ENCODE measurements at regions not wholly inside any gene's neighbourhood (a gene's known extent, or its start where the extent isn't known, plus 50 kb on each side); places are given as distances from the start of the nearest gene placed in this dataset.

GRCh38 chr5:117095346-117096332 is 521.0 kb upstream of the SEMA6A start:
- TF ChIP-seq, protein P1, sequence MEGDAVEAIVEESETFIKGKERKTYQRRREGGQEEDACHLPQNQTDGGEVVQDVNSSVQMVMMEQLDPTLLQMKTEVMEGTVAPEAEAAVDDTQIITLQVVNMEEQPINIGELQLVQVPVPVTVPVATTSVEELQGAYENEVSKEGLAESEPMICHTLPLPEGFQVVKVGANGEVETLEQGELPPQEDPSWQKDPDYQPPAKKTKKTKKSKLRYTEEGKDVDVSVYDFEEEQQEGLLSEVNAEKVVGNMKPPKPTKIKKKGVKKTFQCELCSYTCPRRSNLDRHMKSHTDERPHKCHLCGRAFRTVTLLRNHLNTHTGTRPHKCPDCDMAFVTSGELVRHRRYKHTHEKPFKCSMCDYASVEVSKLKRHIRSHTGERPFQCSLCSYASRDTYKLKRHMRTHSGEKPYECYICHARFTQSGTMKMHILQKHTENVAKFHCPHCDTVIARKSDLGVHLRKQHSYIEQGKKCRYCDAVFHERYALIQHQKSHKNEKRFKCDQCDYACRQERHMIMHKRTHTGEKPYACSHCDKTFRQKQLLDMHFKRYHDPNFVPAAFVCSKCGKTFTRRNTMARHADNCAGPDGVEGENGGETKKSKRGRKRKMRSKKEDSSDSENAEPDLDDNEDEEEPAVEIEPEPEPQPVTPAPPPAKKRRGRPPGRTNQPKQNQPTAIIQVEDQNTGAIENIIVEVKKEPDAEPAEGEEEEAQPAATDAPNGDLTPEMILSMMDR (IDR thresholded peaks at IDR 0.05), result no peak
- no peak for TF ChIP-seq POLR2AphosphoS5 (IDR thresholded peaks at IDR 0.05)
